LHCN-M2 (cell line): ENCODE measurements at regions not wholly inside any gene's neighbourhood (a gene's known extent, or its start where the extent isn't known, plus 50 kb on each side); places are given as distances from the start of the nearest gene placed in this dataset.
"Not testable (repeated sequence)": the region's sequence is repeated elsewhere in the genome, so short reads cannot be mapped to it uniquely, and the experiment has no call there.

Experiments
- DNase-seq: peaks from one replicate; pipeline ENCODE4 v3.0.0-alpha.2; 2012; ENCODE audit warnings: low read depth

DNA sequence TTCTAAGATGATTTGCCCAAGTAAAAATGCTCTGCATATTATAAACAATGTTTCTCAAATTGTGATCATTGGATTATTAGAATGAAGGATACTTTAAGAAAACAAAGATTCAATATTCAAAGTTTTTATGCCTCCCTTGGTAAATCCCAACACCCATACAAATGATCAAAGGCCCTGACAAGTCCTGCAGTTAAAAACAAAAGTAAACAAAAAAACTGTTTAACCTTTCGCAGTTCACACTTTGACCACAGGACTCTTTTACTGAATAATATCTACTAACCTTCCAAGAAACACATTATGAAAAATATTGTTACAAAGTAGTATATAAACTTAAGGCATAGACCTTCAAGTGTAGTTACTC lies 365.9 kb upstream of the ZFHX3 start:
- DNase-seq, result no peak

DNA sequence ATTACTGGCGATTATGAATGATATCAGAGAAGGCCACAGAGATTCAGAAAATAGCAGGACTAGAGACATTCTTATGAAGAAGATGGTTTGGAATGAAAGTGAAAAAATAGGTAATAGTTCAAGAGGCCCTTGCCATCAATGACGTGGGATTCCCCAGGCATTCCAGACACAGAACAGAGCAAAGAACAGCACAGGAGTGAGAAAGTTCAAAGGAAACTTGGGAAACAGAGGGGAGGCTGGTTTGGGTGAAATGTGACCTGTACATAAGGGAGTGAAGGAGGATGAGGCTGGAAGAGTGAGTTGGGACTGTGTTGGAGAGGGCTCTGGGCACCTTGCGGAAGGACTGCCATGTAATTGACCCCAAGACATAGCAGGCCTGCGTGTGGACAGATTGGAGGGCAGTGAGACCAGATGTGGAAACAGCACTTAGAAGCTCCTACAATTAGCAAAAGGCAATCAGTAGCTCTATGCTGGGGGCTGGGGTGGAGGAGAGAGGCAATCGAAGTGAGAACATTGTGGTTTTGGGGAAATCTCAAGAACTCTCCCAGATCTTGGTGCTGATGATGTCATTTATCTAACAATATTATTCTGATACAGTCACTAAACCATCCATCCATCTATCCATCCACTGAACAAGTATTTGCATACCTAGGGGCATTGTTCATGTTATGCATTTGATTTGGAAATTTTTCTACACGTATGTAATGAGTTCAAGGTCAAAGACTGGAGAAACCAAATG lies 365.3 kb upstream of the ZFHX3 start:
- DNase-seq, result no peak

DNA sequence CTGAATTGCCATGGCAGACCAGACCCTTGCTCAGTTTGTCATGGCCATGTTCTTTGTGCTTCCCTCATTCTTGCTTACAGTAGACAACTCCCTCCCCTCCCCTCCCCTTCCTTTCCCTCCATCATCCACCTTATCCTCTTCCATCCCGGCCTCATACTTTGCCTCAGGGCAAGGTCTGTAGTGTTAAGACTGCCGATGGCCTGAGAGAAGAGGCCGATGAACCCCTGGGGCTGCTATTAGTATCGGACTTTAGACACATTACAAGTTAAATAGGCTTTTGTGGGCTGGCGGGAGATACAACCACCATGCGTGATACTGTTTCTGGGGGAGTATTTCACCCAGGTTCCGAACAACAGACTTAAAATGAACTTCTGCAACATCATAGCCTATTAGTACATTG lies 364.5 kb upstream of the ZFHX3 start:
- no peak for DNase-seq

DNA sequence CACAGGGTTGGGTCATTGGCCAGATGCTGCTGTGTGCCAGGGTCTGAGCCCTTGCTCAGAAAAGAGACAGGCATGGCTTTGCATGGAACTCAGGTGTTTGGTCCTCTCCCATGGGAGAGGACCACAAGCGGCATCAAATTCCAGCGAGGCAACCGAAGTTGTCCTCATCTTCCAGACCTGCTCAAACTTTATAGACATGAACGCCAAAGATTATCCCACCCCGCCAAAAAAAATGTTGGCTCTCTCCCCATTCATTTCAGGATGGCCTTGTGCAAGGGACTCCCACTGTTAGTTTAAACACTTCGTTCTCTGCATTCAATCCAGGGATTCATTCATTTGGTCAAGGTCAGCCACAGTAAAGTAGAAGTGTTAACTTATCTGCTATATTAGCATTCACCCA lies 360.8 kb upstream of the ZFHX3 start:
- no peak for DNase-seq

DNA sequence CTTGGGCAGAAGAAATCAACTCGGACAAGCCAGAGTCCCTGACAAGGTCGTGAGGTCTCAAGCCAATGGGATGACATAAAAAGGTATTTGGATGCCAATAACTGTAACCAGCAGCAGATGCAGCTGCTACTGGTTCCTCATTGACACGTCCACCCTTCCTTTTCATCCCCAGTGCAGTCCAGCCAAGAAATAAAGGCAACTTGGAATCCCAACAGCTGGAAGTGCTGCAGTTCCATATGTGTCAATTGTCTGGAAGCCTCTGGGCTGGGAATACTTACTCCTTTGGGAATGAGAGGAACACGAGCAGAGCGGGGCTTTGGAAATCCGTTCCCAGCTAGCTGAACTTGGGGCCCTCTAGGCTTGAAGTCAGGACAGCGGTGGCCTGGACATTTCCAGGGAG lies 360.4 kb upstream of the ZFHX3 start:
- no peak for DNase-seq

DNA sequence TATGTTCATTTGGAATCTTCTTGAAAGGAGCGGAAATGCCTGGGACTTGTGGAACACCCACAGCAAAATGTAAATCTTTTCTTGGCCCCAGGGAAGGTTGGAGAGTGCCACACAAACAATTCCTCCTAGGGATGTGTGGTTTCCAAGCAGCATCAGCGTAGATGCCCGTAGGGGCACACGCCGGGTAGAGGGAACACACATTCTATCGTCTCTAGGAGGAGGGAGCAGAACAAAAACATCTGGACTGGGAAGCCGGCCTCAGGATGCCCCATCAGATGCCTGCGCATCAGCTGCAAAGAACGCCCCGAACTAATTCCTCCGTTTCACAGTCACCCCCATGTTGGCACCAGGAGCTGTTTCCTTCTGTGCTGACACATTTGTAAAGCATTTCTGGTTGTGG lies 357.9 kb upstream of the ZFHX3 start:
- DNase-seq, result no peak

DNA sequence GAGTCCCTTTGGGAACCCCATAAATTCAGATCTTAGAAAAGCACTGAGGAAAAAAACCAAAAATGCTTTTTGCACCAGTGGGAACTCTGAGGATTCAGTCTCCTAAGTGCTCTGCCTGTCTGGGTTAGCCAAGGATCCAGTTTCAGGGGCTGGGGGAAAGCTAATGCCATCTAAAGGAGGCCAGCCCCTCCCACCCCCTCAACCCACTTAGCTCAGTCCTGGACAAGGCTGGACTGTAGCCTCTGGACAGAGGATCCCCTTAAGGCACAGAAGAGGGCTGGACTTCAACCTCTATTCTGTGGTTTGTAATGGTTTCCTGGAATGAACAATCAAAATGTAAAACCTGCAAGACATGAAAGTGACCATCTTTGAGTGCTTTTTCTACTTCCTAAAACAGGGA lies 356.1 kb upstream of the ZFHX3 start:
- DNase-seq, result no peak

DNA sequence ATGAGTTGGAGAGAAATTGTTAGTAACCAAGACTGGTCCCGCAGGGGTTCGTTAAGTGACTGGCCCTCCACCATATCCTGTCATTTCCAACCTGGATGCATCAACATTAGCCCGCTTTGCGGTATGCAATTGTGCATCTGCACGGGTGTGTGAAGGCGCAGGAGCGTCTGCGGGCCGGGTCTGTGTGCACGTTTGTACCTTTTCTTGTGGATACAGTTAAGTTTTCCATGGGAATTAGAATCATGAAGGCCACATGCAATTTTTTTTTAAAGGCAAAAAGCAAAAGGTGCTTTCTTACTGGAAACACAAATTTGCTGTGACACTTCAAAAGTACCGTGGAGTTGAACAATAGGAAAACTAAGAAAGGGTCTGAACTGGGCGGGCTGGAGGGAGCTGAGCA lies 355.4 kb upstream of the ZFHX3 start:
- no peak for DNase-seq

DNA sequence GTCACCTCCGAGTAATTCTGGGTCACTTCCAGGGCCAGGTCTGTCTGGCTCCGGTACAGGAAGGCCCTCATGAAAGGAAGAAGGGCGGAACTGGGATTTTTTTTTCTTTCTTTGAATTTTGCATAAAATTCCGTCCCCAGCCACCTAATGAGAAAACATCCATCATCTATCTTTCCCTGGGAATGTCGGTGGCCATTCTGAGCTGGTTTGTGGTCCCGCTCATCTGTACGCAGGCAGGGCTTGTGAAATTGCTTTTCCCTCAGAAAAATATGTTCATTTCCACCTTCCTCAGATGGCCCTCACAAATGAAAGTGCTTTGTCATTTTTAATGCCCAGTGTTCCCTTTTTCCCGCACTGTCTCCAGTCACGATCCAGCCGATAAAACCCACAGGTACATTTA lies 353.0 kb upstream of the ZFHX3 start:
- no peak for DNase-seq

DNA sequence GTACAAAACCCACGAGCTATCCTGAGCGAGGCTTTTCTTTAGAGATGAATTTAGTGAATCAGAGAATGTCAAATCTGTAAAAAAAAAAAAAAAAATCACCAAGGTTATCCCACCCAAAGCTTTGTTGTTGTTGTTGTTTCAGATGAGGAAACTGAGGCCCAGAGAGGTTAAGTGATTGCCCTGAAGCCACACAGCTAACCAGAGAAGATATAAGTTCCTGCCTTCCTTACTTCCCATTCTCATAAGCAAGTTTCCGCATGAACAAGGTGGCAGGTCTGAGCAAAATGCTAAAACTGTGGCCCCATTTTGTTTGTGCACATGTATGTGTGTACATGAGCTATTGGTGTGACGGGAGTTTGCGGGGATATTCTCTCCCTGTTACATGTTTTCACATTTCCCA lies 352.1 kb upstream of the ZFHX3 start:
- no peak for DNase-seq

DNA sequence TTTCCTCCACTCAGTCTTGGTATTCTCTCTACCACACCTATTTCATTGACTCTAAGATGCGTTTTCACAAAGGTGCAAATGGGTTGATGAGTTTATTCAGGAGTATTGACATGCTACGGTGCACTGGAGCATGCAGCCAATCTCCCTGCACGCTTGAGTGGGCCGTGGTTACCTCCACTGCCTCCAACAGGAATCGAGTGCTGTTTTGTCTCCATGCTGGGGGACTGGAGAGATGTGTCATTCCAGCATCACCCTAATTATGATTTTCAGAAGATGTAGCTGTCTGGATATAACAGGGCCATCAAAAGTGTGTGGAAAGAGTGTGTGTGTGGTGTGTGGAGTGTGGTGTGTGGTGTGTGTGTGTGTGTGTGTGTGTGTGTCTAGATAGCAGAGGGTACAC lies 351.6 kb upstream of the ZFHX3 start:
- no peak for DNase-seq

DNA sequence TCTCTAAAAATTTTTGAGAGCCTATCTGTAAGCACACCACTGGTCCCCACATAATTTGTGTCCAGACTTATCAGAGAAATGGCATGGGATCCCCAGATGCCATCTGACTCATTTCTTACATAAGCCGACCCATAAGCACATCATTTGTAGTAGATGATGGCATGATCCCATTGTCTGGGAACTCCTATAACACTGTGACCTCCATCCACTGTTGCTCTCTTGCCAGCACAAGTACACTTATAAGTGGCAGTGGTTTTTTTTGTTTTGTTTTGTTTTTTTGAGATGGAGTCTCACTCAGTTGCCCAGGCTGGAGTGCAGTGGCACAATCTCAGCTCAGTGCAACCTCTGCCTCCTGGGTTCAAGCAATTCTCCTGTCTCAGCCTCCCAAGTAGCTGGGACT lies 350.7 kb upstream of the ZFHX3 start:
- DNase-seq, result not testable (repeated sequence)

DNA sequence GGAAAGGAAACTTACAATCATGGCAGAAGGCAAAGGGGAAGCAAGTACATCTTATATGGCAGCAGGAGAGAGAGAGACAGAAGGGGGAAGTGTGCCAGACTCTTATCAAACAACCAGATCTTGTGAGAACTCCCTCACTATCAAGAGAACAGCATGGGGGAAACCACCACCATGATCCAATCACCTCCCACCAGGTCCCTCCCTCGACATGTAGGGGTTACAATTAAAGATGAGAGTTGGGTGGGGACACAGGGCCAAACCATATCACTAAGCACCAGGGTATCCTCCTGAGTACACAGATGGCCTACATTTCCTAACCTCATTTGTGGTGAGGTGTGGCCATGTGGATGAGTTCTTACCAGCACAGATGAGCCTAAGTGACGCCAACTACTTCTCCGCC lies 348.6 kb upstream of the ZFHX3 start:
- no peak for DNase-seq

DNA sequence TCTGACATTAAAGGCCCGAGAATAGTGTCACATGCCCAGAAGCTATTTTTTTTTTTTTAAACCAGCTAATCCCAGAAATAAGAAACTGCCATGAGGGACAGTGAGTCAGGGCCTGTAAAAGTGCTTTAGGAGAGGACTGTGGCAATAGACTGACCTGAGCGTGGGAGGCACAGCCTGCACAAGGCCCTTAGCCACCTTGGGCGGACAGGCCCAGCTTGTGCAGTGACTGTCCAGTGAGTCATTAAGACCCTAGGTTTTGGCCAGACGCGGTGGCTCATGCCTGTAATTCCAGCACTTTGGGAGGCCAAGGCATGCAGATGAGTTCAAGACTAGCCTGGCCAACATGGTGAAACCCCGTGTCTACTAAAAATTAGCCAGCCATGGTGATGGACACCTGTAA lies 343.0 kb upstream of the ZFHX3 start:
- peak; percentile 1 for DNase-seq

DNA sequence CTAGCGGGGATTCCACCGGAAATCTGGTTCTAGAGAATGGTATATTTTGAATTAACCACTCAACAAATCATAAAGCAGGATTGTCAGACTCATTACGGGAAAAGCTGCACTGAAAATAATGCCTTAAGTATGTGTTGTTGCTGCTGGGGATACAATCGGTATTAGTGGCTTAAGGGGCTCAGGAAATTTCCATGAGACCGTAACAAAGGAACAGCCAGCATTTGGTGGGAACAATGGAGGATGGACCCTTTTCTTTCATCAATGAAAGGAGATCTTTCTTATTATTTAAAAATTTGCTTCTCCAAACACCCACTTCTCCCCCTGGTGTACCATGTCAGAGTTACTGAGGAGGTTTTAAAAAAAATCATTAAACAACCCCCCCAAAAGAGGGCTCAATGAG lies 342.6 kb upstream of the ZFHX3 start:
- no peak for DNase-seq

DNA sequence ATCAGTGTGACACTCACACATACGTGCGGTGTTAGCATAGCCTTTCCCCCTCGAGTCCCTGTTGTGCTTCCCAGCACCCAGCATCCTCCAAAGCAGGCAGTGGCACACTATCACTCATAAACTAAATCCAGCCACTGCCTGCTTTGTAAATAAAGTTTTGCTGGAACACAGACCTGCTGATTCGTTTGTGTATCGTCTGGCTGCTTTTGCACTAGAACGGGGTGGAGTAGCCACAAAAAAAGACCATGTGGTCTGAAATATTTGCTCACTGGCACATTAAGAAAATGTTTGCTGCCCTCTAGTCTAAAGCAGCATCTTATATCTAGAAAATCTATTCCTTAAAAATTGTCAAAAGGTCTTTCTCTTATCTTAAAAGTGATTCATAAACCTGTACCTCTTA lies 341.2 kb upstream of the ZFHX3 start:
- no peak for DNase-seq

DNA sequence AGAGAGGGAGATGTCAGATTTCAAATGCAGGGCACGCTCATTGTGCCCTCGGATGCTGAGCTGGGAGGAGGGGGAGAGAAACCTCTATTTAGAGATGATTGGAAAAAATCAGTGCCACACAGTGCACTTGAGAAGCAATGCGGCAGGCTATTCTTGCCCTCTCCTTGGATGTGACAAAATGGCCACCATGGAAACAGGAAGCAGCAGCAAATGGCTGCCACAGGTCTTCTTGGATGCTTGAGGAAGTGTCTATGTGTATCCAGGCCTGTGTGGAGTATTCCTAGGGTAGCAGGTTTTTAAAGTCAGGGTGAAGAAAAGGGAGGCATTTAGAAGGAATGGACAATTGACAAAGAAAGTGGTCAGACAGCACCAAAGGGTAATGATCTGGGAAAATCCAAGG lies 340.1 kb upstream of the ZFHX3 start:
- DNase-seq, result no peak

DNA sequence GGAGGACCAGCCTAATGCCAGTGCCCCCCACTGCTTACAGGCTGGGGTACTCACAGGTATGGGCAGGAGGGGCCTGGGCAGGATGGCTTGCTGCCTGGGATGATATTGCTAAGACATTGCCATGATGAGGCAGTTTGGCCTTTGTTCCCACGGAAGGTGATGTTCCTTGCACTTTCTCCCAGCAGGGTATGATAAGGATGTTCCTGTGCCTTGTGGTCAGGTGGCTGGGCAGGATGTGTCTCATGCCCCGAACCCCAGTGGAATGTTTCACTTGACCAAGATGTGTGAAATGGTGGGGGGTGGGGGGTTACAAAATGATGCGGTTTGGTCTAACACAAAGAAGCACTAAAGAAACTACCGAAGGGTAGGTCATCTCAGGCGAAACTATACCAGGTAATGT lies 337.8 kb upstream of the ZFHX3 start:
- DNase-seq, result no peak

DNA sequence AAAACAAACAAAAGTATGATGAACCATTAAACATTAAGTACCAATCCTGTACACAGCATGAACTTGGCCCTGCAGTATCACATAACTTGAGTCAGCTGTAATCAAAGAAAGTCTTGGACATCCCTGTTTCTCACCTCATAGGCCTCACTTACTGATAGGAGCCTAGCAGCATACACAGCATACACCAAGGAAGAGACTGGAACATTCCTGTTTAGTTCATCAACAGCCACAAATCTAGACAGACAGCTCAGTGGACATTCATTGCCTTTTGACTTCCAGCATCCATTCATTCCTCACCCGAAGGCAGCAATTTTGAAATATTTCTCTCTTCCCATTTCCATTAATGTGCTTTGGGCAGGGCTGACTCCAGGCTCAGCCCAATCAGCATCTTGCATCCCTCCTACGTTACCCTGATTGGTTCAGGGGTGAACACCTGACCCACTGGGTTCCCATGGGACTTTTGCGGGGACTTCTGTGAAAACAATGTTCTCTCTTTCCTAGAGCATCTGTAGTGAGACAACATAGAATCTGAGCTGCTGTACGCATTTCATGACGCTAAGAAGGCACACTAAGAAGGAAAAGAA lies 336.7 kb upstream of the ZFHX3 start:
- DNase-seq, result no peak

DNA sequence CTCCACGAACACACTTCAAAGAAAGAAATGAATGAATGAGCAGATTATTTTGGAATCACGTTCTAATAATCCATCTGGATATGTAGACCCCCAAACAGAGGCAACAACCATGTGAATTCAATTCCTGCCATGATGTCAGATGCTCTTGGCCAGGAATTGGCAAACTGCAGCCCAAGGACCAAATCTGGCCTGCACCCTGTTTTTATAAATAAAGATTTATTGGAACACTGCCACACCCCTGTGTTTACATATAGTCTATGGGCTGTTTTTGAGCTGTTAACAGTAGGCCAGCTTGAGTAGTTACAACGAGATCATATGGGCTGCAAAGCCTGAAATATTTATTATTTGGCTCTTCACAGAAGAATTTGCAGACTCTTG lies 336.0 kb upstream of the ZFHX3 start:
- DNase-seq, result no peak

DNA sequence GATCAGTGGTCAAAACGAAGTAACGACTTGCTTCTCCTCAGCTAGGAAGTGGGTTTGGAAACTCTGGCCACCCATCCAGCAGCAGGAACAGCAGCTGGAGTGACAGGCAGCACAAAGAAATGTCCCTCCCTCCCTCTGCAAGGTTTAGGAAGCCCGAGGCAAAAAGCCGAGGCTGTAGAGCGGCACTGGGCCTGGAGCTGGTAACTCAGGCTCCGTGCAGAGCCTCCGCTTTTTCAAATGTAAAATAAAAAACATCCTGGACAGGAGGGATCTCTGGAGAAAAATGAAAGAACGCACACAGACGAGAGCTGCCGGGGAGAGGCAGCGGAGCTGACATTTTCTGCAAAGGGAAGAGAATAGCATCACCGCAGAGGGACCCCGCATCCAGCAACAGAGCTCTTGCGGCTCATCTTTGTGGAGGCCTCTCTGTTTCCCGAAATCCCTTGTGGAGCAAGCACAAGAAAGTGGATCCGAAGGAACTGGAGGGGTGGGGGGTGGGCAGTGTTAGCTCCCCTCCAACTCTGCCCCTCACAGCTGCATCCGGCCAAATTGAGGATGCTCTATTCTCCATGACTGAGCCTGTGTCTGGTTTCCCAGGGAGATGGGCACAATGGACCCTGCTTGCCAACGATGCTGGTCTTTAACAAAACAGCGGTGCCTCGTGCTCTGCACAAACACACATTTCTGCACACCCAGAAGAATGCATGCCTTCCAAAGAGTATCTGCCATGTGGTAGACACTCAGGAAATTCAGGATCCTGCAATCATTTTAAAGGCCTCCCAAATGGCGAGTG lies 335.5 kb upstream of the ZFHX3 start:
- DNase-seq, result no peak

DNA sequence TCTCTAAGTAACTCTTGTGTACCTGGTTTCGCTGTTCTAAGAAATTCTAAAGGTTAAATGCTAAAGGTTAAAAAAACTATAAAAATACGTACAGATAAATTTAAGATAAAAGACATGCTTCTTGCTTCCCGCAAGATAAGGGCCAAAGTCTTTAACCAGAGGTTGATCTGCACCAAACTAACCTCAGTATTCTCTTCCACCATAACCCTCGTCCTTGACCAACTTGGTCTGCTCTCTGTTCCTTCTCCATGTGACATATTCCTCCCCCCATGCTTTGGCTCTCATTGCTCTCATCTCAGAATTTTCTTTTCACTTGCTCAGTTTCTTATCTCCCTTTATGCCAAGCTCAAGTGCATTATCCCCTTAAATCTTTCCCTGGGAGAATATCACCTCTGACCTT lies 330.5 kb upstream of the ZFHX3 start:
- DNase-seq, result no peak
